NCI-H82 treated with DMSO at 0.1 percent for 48 hours (cell line): ENCODE measurements at regions not wholly inside any gene's neighbourhood (a gene's known extent, or its start where the extent isn't known, plus 50 kb on each side); places are given as distances from the start of the nearest gene placed in this dataset.

ENCODE experiments used
- DNase-seq: peaks from one replicate; lab custom pipeline; 2025; ENCODE audit not compliant: unreplicated experiment; lab: John Stamatoyannopoulos, UW

- no peak for DNase-seq
Measured at GRCh38 chr14:85306024-85306423, 223.9 kb upstream of the FLRT2 start.

- DNase-seq = no peak
Measured at GRCh38 chr14:85308531-85309300, 221.2 kb upstream of the FLRT2 start.

- no peak for DNase-seq
Measured at GRCh38 chr14:85310491-85311272, 219.3 kb upstream of the FLRT2 start.

- no peak for DNase-seq
Measured at GRCh38 chr14:85313560-85314207, 216.3 kb upstream of the FLRT2 start.

GRCh38 chr14:85315290-85315689 lies 214.7 kb upstream of the FLRT2 start:
- DNase-seq = no peak

GRCh38 chr14:85315733-85316290 lies 214.1 kb upstream of the FLRT2 start:
- DNase-seq = no peak

- DNase-seq = no peak
Measured at GRCh38 chr14:85316701-85317410, 213.1 kb upstream of the FLRT2 start.

- DNase-seq = no peak
Measured at GRCh38 chr14:85317491-85318021, 212.4 kb upstream of the FLRT2 start.

- no peak for DNase-seq
Measured at GRCh38 chr14:85319101-85319500, 210.8 kb upstream of the FLRT2 start.

GRCh38 chr14:85319998-85320630 lies 209.8 kb upstream of the FLRT2 start:
- DNase-seq = no peak

- DNase-seq = no peak
Measured at GRCh38 chr14:85325134-85326017, 204.6 kb upstream of the FLRT2 start.

- no peak for DNase-seq
Measured at GRCh38 chr14:85332401-85332800, 197.5 kb upstream of the FLRT2 start.

GRCh38 chr14:85333313-85333712 lies 196.6 kb upstream of the FLRT2 start:
- DNase-seq = no peak

GRCh38 chr14:85333841-85334240 lies 196.1 kb upstream of the FLRT2 start:
- peak; percentile 68 for DNase-seq

GRCh38 chr14:85334316-85334715 lies 195.6 kb upstream of the FLRT2 start:
- no peak for DNase-seq

GRCh38 chr14:85336257-85336656 lies 193.7 kb upstream of the FLRT2 start:
- no peak for DNase-seq

- DNase-seq = no peak
Measured at GRCh38 chr14:85336817-85337216, 193.1 kb upstream of the FLRT2 start.

- DNase-seq = no peak
Measured at GRCh38 chr14:85338895-85339294, 191.0 kb upstream of the FLRT2 start.
